Kidney (tissue), 13 donors: ENCODE measurements at regions not wholly inside any gene's neighbourhood (a gene's known extent, or its start where the extent isn't known, plus 50 kb on each side); places are given as distances from the start of the nearest gene placed in this dataset.
"Not testable (repeated sequence)": the region's sequence is repeated elsewhere in the genome, so short reads cannot be mapped to it uniquely, and the experiment has no call there.

Source experiments
- DNase-seq, 5 donors: peaks; one replicate each; pipeline ENCODE4 v3.0.0-alpha.2; 2013 to 2020
- FAIRE-seq: peaks from 2 replicates; lab custom pipeline; 2012; peaks lifted over from hg19 to GRCh38; lab: Jason Lieb, UNC
- H3K27ac ChIP-seq, 2 donors: one replicate each; pipeline ENCODE4 v1.7.0; 2013; ENCODE audit warnings: low read depth in 2 of 2, low read length in 2 of 2, inconsistent platforms in 1 of 2
- H3K27me3 ChIP-seq: one replicate; pipeline ENCODE4 v1.7.1; 2013; ENCODE audit warnings: low read length, inconsistent platforms; ENCODE audit not compliant: control insufficient read depth, insufficient read depth
- H3K36me3 ChIP-seq, 3 donors: one replicate each; pipeline versions ENCODE4 v1.7.0 to v1.7.1; 2013; ENCODE audit warnings: low read length in 3 of 3, control low read depth in 1 of 3, inconsistent platforms in 1 of 3; ENCODE audit not compliant: insufficient read depth in 3 of 3, control insufficient read depth in 2 of 3
- H3K4me1 ChIP-seq, 3 donors: one replicate each; pipeline versions ENCODE4 v1.7.0 to v1.7.1; 2013; ENCODE audit warnings: low read length in 3 of 3, inconsistent platforms in 1 of 3, low read depth in 1 of 3; ENCODE audit not compliant: control insufficient read depth in 2 of 3, insufficient read depth in 2 of 3
- H3K4me3 ChIP-seq, 3 donors: one replicate each; pipeline versions ENCODE4 v1.7.0 to v1.8.1; 2013; ENCODE audit warnings: low read length in 3 of 3, control low read depth in 1 of 3, inconsistent platforms in 1 of 3
- H3K9ac ChIP-seq, 3 donors: one replicate each; pipeline versions ENCODE4 v1.7.0 to v1.7.1; 2013; ENCODE audit warnings: low read length in 3 of 3, control low read depth in 1 of 3, inconsistent platforms in 1 of 3
- H3K9me3 ChIP-seq, 3 donors: one replicate each; pipeline versions ENCODE4 v1.7.0 to v1.7.1; 2013; ENCODE audit warnings: low read length in 3 of 3, control low read depth in 1 of 3, inconsistent platforms in 1 of 3; ENCODE audit not compliant: control insufficient read depth in 2 of 3, insufficient read depth in 1 of 3
- intact Hi-C: fragments of 100-400 bp; cut with DNase I; formaldehyde crosslinking; loops from one replicate; pipeline ENCODE4 v1.11.1; 2022
- TF ChIP-seq, protein P1 (sequence below): IDR thresholded peaks from 3 replicates; pipeline ENCODE4 v1.5.1; 2012; ENCODE audit warnings: mild to moderate bottlenecking, moderate library complexity, borderline replicate concordance; ENCODE audit not compliant: insufficient read depth; ENCODE audit errors: extremely low read depth
- donor health status: control.
- donor health status: control.
- donor health status: control.
- donor health status: control.
- donor health status: control.
- donor health status: DM: yes; HTN: yes; CAD: no.
- donor health status: Normal renal cell carcinoma (clear cell type).

- intact Hi-C loops = no loop called here
- FAIRE-seq = no peak
- H3K36me3 ChIP-seq = no peaks in the 10 kb centered on the region
Measured at GRCh38 chr1:91605566-91605965, 104.9 kb downstream of the CDC7 start.

DNA sequence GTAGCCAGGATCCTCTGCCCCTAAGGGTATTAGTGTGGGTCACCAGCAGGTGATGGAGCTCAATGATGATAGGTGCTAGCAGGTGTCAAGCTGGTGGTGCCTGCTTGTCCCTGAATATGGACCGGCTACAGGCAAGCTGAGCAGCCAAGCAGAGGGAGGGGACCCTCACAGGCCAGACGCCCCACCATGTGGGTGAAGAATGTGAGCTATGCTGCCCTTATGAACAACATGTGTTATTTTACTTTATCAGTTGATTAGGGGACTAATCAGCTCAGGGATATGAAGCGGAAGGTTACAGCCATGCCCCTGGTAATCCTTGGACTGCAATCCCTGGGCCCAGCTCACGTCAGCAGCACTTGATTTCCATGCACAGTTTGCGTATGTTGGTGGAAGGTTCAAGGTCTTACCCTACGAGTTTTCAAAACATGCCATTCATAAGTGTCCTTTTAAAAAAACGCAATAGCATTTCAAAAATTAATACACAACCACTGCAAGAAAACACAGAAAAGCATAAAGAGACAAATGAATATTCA lies 106.0 kb downstream of the CDC7 start:
- Histone ChIP-seq H3K36me3 (no peaks in the 10 kb centered on the region), H3K4me1 (no peaks in the 10 kb centered on the region), H3K4me3 (no peak overlapping the region), H3K9me3 (no peaks in the 10 kb centered on the region), H3K27me3 (no peaks in the 10 kb centered on the region), H3K9ac (no peak overlapping the region), H3K27ac (no peak overlapping the region)
- FAIRE-seq = no peak
- TF ChIP-seq, protein P1, sequence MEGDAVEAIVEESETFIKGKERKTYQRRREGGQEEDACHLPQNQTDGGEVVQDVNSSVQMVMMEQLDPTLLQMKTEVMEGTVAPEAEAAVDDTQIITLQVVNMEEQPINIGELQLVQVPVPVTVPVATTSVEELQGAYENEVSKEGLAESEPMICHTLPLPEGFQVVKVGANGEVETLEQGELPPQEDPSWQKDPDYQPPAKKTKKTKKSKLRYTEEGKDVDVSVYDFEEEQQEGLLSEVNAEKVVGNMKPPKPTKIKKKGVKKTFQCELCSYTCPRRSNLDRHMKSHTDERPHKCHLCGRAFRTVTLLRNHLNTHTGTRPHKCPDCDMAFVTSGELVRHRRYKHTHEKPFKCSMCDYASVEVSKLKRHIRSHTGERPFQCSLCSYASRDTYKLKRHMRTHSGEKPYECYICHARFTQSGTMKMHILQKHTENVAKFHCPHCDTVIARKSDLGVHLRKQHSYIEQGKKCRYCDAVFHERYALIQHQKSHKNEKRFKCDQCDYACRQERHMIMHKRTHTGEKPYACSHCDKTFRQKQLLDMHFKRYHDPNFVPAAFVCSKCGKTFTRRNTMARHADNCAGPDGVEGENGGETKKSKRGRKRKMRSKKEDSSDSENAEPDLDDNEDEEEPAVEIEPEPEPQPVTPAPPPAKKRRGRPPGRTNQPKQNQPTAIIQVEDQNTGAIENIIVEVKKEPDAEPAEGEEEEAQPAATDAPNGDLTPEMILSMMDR = no peak
- no peak for DNase-seq
- intact Hi-C loops = no loop called here

More at GRCh38 chr1:91605566-91605965, 104.9 kb downstream of the CDC7 start:
- Histone ChIP-seq H3K27me3 (no peaks in the 10 kb centered on the region), H3K9me3 (no peaks in the 10 kb centered on the region), H3K27ac (no peak overlapping the region), H3K4me1 (no peaks in the 10 kb centered on the region), H3K9ac (no peak overlapping the region), H3K4me3 (no peak overlapping the region)
- no peak for DNase-seq
- TF ChIP-seq, protein P1 = no peak

DNA sequence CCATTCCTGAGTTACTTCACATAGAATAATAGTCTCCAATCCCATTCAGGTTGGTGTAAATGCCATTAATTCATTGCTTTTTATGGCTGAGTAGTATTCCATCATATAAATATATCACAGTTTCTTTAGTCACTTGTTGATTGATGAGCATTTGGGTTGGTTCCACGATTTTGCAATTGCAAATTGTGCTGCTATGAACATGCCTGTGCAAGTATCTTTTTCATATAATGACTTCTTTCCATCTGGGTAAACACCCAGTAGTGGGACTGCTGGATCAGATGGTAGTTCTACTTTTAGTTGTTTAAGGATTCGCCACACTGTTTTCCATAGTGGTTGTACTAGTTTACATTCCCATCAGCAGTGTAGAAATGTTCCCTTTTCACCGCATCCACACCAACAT lies 107.0 kb downstream of the CDC7 start:
- H3K27me3 ChIP-seq, FAIRE-seq, DNase-seq, intact Hi-C loops, H3K36me3 ChIP-seq, H3K9me3 ChIP-seq, H3K4me3 ChIP-seq, H3K27ac ChIP-seq, H3K9ac ChIP-seq, H3K4me1 ChIP-seq: not testable (repeated sequence)

- H3K27me3 ChIP-seq = no peaks in the 10 kb centered on the region
- H3K4me1 ChIP-seq = no peaks in the 10 kb centered on the region
- H3K9me3 ChIP-seq = no peaks in the 10 kb centered on the region
- FAIRE-seq = no peak
- no peak overlapping the region for H3K4me3 ChIP-seq
- no peak overlapping the region for H3K9ac ChIP-seq
- TF ChIP-seq, protein P1 = no peak
- H3K36me3 ChIP-seq = no peaks in the 10 kb centered on the region
- intact Hi-C loops = no loop called here
- no peak for DNase-seq
- H3K27ac ChIP-seq = no peak overlapping the region
Measured at GRCh38 chr1:91608876-91609275, 108.2 kb downstream of the CDC7 start.
